Spleen (tissue), 11 donors: ENCODE measurements at regions not wholly inside any gene's neighbourhood (a gene's known extent, or its start where the extent isn't known, plus 50 kb on each side); places are given as distances from the start of the nearest gene placed in this dataset.

Source experiments
- DNase-seq: peaks from one replicate; pipeline ENCODE4 v3.0.0-alpha.2; 2020
- H3K27ac ChIP-seq, 8 donors: fragments of 200-600 bp; sonication (generic) in 7 of 8; 1 replicate in 4 of 8; 2 replicates in 4 of 8; pipeline versions ENCODE4 v1.5.0 to v1.8.0; 2016 to 2021; ENCODE audit warnings: inconsistent platforms in 4 of 8, mild to moderate bottlenecking in 4 of 8, moderate library complexity in 1 of 8
- H3K27me3 ChIP-seq, 7 donors: fragments of 200-600 bp; sonication (generic) in 6 of 7; replicated peaks in 1 of 7; 1 replicate in 4 of 7; 2 replicates in 3 of 7; pipeline versions ENCODE4 v1.5.0 to v1.8.0; 2016 to 2021; ENCODE audit warnings: inconsistent platforms in 3 of 7, mild to moderate bottlenecking in 1 of 7
- H3K36me3 ChIP-seq, 6 donors: fragments of 200-600 bp; sonication (generic) in 5 of 6; 1 replicate in 4 of 6; 2 replicates in 2 of 6; pipeline versions ENCODE4 v1.5.0 to v1.8.0; 2016 to 2021; ENCODE audit warnings: inconsistent platforms in 2 of 6
- H3K4me1 ChIP-seq, 6 donors: fragments of 200-600 bp; sonication (generic) in 5 of 6; 1 replicate in 3 of 6; 2 replicates in 3 of 6; pipeline versions ENCODE4 v1.5.0 to v1.8.0; 2016 to 2021; ENCODE audit warnings: inconsistent platforms in 3 of 6
- H3K4me3 ChIP-seq, 8 donors: fragments of 200-600 bp; sonication (generic) in 7 of 8; 1 replicate in 4 of 8; 2 replicates in 4 of 8; pipeline versions ENCODE4 v1.5.0 to v1.8.0; 2016 to 2021; ENCODE audit warnings: inconsistent platforms in 4 of 8, mild to moderate bottlenecking in 4 of 8, moderate library complexity in 2 of 8
- H3K9me3 ChIP-seq, 8 donors: fragments of 200-600 bp; sonication (generic) in 7 of 8; 1 replicate in 4 of 8; 2 replicates in 4 of 8; pipeline versions ENCODE4 v1.5.0 to v1.8.0; 2016 to 2021; ENCODE audit warnings: inconsistent platforms in 4 of 8
- CTCF ChIP-seq, 11 experiments: fragments of 200-600 bp in 7 of 11; fragments of 450-650 bp in 4 of 11; sonication (generic) in 4 of 11; IDR thresholded peaks in 8 of 11; conservative IDR thresholded peaks in 3 of 11; 1 replicate in 7 of 11; 2 replicates in 4 of 11; pipeline versions ENCODE4 v1.4.0 to v1.8.0; 2016 to 2021; ENCODE audit warnings: antibody characterized with exemption in 11 of 11, inconsistent platforms in 4 of 11, mild to moderate bottlenecking in 1 of 11
- POLR2A ChIP-seq, 3 donors: fragments of 450-650 bp; IDR thresholded peaks; one replicate each; pipeline ENCODE4 v1.5.1; 2017; ENCODE audit warnings: antibody characterized with exemption in 3 of 3, mild to moderate bottlenecking in 1 of 3
- POLR2AphosphoS5 ChIP-seq, 3 donors: sonication (generic); formaldehyde crosslinking; IDR thresholded peaks; one replicate each; pipeline ENCODE4 v1.5.1; 2017; ENCODE audit warnings: antibody characterized with exemption in 3 of 3
- WGBS, 5 donors: extraction: QIAGEN DNeasy Blood & Tissue Kit in 3 of 5; methylation state at CpG; one replicate each; pipeline versions ENCODE4 v1.1.5 to v1.1.7; 2013 to 2018; 5-methylcytosine and 5-hydroxymethylcytosine counted together
- intact Hi-C: fragments of 100-400 bp; cut with DNase I; formaldehyde crosslinking; loops from one replicate; pipeline ENCODE4 v1.15.0; 2023; ENCODE audit warnings: low total_unique reads
- donor health status: healthy with polysubstance abuse.
- donor health status: DM: no; HTN: no; CAD: no; lungs with moderate emphysema.
- donor health status: DM: no; HTN: no; CAD: no.
- donor health status: Bipolar disorder and iron deficiency.
- donor health status: healthy.
- donor health status: DM: no; HTN: no; CAD: no.
- donor health status: DM: yes; HTN: yes; CAD: no.

- Histone ChIP-seq H3K4me3 (no peak overlapping the region), H3K9me3 (no peaks in the 10 kb centered on the region), H3K27ac (no peak overlapping the region), H3K4me1 (no peaks in the 10 kb centered on the region), H3K27me3 (no peaks in the 10 kb centered on the region), H3K36me3 (no peaks in the 10 kb centered on the region)
- 89 to 97% (median 90%) methylated on average over 1 of the region's 1 CpG for WGBS, 5 donors
- TF ChIP-seq CTCF (IDR thresholded peaks at IDR 0.05 in 8 of 11, conservative IDR thresholded peaks at IDR 0.05 in 3 of 11) (no peak), POLR2A (IDR thresholded peaks at IDR 0.05) (no peak), POLR2AphosphoS5 (IDR thresholded peaks at IDR 0.05) (no peak)
- no peak for DNase-seq
- intact Hi-C loops: no loop called here
Observed at GRCh38 chr10:88211230-88211629, 347.8 kb downstream of the PTEN start.

- Histone ChIP-seq H3K27ac (no peak overlapping the region), H3K27me3 (no peaks in the 10 kb centered on the region), H3K9me3 (no peaks in the 10 kb centered on the region), H3K4me1 (no peaks in the 10 kb centered on the region), H3K36me3 (no peaks in the 10 kb centered on the region), H3K4me3 (no peak overlapping the region)
- no peak for DNase-seq
- intact Hi-C loops: no loop called here
- TF ChIP-seq POLR2A (IDR thresholded peaks at IDR 0.05): no peak
Observed at GRCh38 chr10:88212069-88212468, 348.6 kb downstream of the PTEN start.

GRCh38 chr10:88213065-88213605, 349.7 kb downstream of the PTEN start:
- Histone ChIP-seq H3K27me3 (no peaks in the 10 kb centered on the region), H3K4me3 (no peak overlapping the region), H3K4me1 (peaks cover 0 to 4% (median 0%) of the 10 kb centered on the region in 6 donors), H3K36me3 (no peaks in the 10 kb centered on the region), H3K27ac (no peak overlapping the region), H3K9me3 (no peaks in the 10 kb centered on the region)
- TF ChIP-seq POLR2A (IDR thresholded peaks at IDR 0.05) (no peak), CTCF (IDR thresholded peaks at IDR 0.05 in 8 of 11, conservative IDR thresholded peaks at IDR 0.05 in 3 of 11) (no peak), POLR2AphosphoS5 (IDR thresholded peaks at IDR 0.05) (no peak)
- WGBS, 5 donors: 91 to 97% (median 95%) methylated on average over 6 of the region's 6 CpGs
- intact Hi-C loops: no loop called here
- no peak for DNase-seq

GRCh38 chr10:88216976-88217375, 353.6 kb downstream of the PTEN start:
- Histone ChIP-seq H3K4me3 (no peak overlapping the region), H3K9me3 (no peaks in the 10 kb centered on the region), H3K27ac (no peak overlapping the region), H3K4me1 (peaks cover 0 to 19% (median 0%) of the 10 kb centered on the region in 6 donors), H3K36me3 (no peaks in the 10 kb centered on the region), H3K27me3 (no peaks in the 10 kb centered on the region)
- TF ChIP-seq CTCF (IDR thresholded peaks at IDR 0.05 in 8 of 11, conservative IDR thresholded peaks at IDR 0.05 in 3 of 11): no peak
- no peak for TF ChIP-seq POLR2AphosphoS5 (IDR thresholded peaks at IDR 0.05)
- no peak for TF ChIP-seq POLR2A (IDR thresholded peaks at IDR 0.05)
- intact Hi-C loops: no loop called here
- WGBS, 5 donors: 69 to 85% (median 70%) methylated on average over 3 of the region's 3 CpGs
- no peak for DNase-seq

- no peaks in the 10 kb centered on the region for H3K27me3 ChIP-seq
- H3K9me3 ChIP-seq: no peaks in the 10 kb centered on the region
- TF ChIP-seq POLR2AphosphoS5 (IDR thresholded peaks at IDR 0.05) (no peak), POLR2A (IDR thresholded peaks at IDR 0.05) (no peak)
- H3K27ac ChIP-seq: no peak overlapping the region
- WGBS, 5 donors: 58 to 90% (median 81%) methylated on average over 3 of the region's 3 CpGs
- peaks cover 0 to 19% (median 0%) of the 10 kb centered on the region in 6 donors for H3K4me1 ChIP-seq
- DNase-seq: no peak
- no peak overlapping the region for H3K4me3 ChIP-seq
- intact Hi-C loops: no loop called here
- no peaks in the 10 kb centered on the region for H3K36me3 ChIP-seq
Observed at GRCh38 chr10:88218362-88218761, 354.9 kb downstream of the PTEN start.
